HG03175 (cell line): ENCODE measurements at regions not wholly inside any gene's neighbourhood (a gene's known extent, or its start where the extent isn't known, plus 50 kb on each side); places are given as distances from the start of the nearest gene placed in this dataset.

Experiments used
- ATAC-seq: cut with Tn5 transposase; IDR thresholded peaks from one replicate; pipeline ENCODE4 v1.9.1; 2021; ENCODE audit warnings: mild to moderate bottlenecking, moderate library complexity; ENCODE audit not compliant: unreplicated experiment

DNA sequence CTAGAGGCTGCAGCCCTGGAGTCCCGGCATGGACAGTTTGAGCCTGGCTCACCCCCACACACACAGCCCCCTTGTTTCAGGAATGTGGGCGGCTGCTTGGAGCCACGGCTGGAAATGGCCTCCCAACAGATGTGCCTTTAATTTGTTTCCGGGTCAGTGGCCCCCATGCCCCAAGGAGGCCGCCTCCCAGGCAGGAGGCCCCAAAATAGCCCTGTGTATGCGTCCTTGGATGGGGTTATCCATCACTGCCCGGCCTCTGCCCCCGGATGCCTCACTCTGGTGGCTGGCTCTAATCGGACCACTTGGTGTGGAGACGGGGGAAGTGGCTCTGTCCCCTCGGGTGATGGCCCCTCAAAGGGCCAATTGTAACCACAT, 151.9 kb upstream of the MYCN start:
- ATAC-seq: no peak

DNA sequence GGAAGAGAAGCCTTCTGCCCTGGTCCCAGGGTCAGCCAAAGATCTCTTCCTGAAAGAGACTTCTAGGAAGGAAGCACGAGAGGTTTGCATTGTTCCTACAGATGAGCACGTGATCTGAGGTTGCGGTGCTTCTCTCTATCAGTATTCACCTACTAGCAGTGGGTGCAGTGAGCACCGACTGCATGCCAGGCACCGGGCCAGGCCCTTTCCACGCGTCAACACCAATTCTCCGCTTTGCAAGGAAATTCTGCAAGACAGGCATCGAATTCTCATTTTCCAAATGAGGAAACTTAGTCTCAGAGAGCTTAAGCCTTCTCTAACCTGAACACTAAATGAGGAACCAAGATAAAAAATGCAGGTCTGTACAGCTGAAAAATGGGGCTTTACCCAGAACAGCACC, 151.5 kb upstream of the MYCN start:
- ATAC-seq: no peak

DNA sequence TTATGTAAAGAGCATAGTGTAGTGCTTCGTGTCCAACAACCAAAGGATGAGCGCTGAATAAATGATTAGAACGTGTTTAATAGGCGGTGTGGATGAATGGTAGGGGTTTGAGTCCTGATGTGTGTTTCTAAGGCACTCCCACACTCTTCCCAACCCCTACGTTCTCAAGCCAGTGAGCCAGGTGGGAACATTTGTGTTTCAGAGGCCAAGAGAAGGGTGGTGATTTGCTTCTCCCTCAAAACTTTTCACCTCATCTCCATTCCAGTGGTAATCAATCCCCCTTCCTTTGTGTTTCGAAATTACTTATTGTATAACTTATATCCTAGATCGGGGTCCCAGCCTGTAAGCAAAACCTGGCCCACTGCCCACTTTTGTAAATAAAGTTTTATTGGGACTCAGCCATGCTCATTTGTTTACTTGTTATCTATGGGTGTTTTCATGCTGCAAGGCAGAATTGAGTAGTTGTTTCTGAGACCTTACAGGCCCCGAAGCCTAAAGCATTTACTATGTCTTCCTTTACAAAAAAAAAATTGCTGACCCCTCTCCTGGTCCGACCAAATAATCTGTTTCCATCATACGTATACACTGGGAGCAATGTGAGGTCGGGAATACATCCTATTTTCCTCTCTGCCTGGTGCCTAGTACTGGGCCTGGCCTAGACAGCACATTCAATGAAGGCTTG, 150.8 kb upstream of the MYCN start:
- no peak for ATAC-seq

DNA sequence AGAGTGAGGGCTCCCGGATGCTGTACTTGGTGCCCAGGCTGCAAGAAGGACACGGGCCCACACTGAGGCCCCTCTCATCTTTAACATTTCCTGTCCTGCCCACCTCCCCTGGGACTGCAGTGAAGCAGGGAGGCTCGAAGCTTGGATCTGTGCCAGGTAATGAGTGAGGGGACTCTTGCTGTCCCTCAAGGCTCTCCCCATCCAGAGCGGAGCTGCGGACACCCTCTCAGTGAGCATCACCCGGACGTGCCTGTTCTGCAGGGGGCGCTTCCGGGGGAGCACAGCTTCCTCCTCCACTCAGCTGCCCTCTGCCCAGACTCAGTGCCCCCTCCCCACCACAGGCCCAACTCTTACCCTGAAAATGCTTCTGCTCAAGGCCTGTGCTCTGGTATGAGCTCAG, 150.0 kb upstream of the MYCN start:
- no peak for ATAC-seq

DNA sequence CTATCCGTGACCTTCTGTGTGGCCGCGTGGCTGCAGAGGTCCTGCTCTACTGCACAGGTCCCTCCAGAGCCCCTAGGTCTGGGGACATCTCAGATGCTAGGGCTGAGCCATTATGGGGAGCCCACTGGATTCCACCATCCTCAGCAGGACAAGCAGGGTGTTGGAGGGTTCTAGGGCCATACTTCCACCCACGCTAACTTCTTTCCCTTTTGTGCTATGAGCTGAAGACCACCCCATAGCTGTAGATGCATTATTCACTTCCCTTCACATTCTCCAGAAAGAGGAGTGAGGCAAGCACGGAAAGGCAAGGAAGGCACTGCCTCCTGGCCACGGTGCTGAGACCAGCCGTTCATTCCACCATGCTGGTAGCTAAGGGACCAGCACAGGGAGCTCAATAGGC, 149.5 kb upstream of the MYCN start:
- no peak for ATAC-seq

DNA sequence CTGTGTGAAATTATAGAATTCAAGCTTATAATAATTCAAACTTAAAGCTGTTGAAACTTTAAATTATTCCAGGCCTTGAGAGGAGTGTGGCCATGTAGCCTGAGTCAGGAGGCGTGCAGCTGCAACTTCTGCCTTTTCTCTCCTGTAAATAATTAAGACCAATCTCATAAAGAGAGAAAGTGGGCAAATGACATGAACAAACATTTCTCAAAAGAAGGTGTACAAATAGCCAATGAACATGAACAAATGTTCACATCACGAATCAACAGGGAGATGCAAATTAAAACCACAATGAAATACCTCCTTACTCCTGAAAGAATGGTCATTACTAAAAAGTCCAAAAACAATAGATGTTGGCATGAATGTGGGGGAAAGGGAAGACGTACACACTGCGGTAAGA, 149.1 kb upstream of the MYCN start:
- ATAC-seq: no peak

DNA sequence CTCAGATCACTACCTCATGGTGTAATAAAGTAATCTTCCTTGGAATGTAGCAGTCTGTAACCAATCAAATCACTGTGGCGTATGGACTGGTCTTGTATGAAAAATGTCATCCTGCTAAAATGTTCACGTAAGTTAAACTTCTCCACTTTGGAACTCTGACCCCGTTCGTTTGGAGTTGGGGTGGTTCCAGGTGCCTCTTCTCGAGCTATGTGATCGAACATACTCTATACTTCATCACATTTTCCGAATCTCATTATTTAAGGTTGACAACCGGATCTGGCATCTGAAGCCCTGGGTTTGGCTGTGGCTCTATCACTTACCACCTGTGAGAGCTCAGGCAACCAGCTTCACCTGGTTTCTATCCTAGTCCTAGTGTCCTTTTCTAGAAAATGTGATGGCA, 148.0 kb upstream of the MYCN start:
- ATAC-seq: no peak

DNA sequence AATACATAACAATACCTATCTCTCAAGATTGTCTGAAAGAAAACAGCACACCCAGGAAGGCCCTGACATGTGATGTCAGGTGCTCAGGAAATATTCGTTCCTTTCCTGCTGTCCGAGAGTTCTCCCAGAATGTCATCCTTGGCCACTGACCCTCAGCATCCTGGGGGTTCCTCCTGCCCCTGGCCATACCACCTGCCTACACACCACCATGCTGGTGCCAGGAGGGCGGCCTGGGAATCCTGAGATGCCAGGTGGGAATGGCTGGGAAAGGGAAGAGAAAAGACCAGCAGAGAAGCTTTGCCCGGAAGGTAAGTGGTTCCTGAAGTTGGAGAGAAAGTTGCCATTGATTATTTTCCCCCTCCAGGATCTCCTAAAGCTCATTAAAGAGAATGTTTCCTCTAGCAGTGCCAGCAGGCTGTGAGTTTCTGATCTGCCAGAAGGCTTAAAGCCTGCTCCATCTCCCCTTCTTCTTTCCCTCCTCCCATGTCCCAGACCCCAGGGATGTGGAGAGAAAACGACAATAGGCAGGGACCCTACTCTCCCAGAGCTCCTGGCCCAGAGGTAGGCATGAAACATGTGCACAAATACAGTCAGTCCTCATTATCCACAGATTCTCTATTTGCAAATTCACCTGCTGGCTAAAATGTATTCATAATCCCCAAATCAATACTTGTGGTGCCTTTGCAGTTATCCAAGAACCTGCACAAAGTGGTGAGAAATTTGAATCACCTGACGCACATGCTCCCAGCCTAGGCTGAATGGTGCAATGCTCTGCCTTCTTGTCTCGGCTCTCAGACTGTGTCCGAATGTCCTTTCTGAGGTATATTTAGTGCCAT, 147.1 kb upstream of the MYCN start:
- no peak for ATAC-seq

DNA sequence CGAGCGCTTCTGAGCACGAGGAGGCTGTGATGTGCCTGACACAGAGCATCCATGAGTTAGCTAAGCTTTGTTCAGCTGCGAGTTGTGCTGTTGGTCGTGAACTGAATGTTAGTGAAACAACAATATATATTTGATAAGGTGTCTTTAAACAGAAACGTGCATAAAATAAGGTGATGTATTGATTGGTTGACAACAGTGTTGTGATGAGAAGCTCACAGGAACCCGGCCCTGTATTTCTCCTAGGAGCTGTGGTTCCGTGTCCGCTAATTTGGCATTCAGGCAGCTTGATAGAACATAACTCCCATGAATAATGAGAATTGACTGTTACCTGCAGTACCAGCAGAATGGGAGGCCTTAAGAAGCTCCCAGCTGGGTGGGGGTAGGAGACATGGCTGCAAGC, 146.4 kb upstream of the MYCN start:
- ATAC-seq: no peak

DNA sequence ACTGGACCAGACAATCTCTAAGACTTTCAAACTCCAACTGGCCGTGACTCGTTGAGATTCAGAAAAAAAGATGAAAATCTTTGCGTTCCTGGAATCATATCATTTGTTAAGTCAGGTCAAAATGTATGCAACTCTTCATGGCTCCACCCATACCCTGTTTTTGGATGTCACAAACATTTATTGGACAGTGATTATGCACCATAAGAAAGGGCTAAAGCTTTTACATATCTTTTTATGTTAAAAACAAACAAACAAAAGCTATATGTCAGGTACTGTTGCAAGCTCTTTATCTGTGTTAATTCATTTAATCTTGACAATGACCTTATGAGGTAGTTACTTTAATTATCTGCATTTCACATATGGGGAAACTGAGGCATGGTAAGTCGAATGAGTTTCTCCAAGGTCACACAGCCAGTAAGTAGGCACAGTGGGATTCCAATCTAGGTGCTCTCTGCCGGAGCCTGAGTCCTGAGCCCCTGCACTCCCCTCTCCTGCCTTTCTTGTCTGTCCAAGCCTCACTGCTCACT, 145.7 kb upstream of the MYCN start:
- no peak for ATAC-seq

DNA sequence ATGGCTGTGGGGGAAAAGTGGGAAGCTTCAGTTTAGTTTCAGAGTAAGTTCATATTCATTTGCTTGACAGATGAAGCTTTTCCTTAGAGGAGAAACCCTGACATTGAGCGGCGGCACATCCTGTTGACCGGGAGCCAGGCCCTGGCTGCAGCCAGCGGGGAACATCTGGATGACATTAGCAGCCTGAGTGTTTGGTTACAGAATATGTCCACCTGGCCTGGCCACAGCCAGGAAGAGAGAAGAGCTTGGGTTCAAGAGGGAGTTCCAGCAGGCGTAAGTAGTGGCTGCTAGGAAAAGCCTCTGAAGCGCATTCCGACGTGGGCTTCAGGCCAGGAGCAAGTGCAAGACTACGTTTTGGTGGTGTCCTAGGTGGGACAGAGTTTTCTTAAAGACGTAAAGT, 144.9 kb upstream of the MYCN start:
- no peak for ATAC-seq

DNA sequence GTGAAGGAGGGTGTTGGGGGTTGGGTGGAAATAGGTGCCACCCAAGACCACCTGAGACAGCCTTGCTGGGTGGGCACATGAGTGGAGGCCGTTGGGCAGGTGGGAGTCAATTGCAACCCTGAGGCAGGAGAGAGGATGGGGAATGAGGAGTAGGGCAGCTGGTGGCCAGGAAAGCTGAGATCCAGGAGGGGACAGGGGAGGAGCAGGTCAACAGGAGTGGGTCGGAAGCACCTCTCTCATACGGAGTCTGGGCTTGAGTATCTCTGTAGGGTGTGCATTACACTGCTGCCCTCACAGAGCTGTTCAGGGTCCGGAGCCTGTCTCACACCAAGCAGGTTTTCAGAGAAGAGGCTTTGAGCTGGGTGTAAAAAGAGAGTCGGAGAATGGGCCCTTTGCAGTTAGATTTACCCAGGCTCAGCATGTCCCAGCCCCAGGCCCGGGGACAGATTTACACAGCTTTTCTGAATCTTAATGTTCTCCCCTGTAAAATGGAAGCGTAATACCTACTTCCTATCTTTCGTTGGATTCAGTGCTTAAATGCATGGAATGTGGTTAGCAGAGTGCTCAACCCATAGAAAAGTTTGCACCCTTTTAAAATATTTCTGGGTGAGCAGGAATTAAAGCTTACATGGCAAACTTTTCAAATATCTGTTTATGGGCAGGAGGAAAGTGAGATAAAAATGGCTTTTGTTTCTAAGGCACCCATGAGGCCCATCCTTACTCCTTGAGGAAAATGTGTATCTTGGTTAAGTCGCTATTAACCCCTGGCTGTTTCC, 144.0 kb upstream of the MYCN start:
- no peak for ATAC-seq

DNA sequence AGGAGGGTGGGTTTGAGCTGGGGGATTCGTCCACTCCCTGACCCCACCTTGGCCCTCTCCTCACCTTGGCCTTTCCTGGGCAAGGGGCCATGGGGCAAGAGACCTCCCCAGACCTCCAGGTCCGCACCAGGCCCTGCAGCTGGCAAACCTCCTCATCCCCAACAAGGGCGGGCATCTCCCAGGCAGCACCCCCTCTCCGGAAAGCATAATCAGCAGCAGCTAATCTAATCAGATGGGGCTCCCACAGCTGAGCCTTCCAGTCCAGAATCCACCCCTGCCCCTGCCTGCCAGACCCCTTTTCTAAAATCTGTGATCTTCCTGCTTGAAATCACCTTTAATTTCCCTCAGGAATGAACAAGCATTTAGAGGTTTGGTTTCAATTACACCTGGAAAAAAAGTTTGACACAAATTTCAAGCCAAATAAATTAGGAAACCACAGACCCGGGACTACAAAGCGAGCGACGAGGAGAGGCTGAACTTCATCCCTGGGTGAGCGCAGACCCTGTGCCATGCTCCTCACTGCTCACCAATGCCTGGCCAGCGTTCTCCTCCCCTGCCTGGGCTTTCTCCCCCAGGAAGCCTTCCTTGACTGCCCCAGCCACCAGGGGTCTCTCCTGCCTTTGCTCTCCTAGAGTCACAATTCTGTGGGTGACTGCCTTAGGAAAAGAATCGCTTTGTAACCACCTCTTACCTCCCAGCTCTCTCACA, 143.0 kb upstream of the MYCN start:
- no peak for ATAC-seq

DNA sequence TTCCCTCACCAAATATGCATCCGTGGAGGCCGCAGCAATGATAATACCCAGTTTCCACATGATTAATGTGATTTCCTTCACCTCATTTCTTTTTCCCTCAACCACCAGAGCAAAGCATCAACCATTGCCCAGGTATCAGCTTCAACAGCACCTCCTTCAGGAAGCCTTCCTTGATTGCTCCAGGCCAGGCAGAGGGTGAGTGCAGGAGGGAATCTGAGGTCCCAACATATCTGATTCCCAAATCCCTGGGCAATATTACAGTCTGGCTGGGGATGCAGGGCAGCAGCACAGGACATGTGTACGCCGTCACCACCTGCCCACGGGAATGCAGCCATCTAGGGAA, 142.4 kb upstream of the MYCN start:
- no peak for ATAC-seq

DNA sequence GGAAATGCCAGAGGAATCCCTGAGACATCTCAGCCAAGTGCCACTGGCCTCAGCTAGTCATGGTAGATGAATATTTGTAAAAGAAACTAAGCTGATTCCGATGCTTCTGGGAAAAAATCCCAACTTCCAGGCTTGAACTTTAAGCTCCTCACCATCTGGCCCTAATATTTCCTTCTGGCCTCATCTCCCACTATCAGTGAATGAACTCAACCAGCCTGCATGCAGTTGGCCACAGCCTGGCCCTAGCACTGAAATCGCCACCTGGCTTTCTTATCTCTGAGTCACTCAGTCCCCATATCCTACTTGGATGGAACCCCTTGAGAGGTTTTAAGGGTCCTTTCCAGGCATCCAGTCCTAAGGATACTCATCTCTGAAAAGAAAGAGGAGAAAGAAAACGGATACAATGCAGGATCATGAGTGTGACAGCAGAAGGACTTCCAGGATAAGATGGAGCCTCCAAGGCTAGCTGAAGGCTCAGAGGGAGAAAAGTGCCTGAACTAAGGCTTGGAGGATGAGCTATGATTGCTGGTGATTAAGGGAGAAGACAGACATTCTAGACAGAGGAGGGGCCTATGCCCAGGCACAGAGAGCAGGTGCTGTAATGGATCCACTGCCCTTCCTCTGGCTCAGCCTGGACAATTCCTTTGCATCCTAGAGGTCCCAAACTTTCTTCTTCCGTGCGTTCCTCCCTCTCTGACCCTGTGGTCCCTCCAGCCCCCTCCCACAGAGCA, 141.5 kb upstream of the MYCN start:
- ATAC-seq: no peak

DNA sequence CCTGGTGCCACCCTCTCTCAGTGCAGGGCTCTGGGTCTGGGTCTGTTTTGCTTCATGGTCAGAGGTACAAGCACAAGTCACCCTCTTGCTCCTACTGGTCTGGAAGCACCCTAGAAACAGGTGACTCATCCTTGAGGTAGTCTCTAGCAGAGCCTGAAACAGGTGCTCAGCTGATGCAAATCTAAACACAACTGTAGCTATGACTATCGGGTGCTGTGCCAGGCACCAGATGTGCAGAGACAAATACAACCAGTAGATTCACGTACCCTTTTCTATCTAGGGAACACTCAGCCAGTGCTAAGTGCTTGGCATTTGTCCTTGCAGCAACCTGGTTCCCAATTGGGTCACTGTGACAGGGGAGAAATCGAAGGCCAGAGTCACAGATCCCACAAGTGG, 140.9 kb upstream of the MYCN start:
- peak; percentile 68 for ATAC-seq

DNA sequence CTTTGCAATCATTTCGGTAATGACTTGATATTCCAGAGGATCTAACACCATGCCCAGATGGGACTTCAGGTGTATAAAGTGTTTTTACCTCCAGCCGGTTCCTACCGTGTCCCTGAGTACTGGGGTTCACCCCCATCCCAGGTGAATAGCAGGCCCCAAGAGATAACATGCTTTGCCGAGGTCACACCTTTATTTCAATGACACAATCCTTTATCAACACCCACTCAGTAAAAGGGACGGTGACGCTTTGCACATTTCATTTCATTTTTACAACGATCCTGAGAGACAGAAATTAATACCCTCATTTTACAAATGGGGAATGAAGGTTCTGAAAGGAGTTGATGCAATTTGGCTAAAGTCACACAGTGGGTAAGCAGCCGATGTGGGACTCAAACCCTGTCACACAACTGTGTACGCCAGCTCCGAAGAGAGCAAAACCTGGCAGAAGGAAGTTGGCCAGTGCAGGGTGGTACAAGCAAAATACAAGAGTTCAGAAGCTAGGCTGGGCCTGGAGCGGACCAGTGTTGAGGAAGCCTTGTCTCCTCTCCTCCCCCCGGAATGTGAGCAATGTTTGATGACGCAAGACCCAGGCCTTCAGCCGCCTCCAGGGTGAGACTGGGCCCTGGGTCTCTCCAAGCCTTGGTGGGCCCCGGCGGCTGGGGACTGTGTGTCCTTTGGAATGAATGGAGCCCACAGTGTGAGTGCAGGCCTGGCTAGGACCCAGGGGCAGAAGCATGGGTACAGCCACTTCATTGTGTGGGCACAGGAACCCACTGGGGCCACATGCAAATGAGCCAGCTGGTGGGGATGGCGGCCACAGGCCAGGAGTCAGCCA, 139.6 kb upstream of the MYCN start:
- ATAC-seq: no peak

DNA sequence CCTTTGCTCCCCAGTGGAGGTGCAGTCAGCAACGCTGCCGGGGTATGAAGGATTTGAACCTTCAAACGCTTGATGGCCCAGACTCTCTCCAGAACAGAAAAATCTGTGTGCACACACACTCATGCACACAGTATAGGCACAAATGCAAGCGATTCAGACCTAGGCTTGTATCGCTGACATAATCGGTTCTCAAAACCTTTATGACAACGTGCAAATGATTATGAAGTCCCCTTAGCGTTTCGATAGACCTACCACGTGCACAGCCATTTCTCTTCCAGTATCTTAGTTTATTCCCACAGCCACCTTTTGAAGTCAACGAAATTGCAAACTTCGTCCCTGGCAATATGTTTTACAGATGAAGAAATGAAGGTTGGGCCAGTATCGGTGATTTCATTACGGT, 138.9 kb upstream of the MYCN start:
- no peak for ATAC-seq

DNA sequence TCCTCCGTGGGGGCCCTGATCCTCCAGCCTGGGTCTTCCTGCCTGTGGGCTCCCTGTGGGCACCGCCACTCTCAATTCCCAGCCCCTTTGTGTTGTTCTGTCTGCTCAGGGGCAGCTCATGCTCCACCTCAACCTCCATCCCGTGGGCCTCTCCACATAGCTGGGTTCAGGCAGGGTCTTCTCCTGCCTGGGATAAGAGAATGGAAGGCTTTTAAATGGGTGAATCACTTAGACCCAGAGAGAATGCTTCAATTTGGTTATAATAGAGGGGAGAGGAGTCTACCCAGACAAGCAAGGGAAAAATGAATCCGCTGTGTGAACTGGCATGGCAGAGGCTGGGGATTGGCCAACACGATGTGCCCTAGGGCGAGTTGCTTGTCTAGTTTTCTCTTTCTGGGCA, 138.4 kb upstream of the MYCN start:
- ATAC-seq: no peak
